ENCODE measurements at regions not wholly inside any gene's neighbourhood (a gene's known extent, or its start where the extent isn't known, plus 50 kb on each side); places are given as distances from the start of the nearest gene placed in this dataset.

DNA sequence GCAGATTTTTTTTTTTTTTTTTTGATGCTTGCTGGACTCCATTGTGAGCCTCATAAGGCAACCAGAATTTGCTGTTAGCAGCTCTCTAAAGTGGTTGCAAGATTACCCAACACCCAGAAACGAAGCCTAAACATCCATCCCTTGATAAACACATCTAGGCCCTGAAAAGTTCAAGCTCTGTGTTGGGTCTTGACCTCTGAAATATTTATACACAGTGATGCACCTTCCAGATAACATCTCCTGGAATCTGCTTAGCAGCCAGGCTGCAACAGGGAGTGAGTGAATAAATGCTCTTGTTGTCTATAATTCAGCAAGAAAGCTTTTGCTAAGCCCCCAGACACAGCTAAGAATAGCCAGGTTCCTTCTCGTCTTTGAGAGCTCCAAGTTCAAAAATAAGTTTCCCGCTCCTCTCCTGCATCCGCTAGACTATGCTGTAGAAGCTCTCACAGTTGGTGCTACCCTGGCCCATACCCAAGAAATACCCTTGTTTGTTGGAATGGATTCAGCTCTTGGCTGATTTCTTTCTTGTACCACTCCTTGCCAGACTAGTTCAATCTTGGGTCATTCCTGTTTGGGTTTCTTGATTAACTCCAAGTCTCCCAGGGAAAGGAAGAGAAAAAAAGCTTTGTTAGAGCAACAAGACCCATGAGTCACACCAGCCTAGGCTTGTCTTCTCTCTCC, 610.6 kb upstream of the TBX3 start:
- no peak; the same call in 1 of the 2 replicates for TF ChIP-seq GATA2 (IDR thresholded peaks at IDR 0.05; ENCODE audit: low read depth, low read length)
- TF ChIP-seq GATA3 (IDR thresholded peaks at IDR 0.05; ENCODE audit: low read depth, low read length) = no peak
